ENCODE measurements at regions not wholly inside any gene's neighbourhood (a gene's known extent, or its start where the extent isn't known, plus 50 kb on each side); places are given as distances from the start of the nearest gene placed in this dataset.

DNA sequence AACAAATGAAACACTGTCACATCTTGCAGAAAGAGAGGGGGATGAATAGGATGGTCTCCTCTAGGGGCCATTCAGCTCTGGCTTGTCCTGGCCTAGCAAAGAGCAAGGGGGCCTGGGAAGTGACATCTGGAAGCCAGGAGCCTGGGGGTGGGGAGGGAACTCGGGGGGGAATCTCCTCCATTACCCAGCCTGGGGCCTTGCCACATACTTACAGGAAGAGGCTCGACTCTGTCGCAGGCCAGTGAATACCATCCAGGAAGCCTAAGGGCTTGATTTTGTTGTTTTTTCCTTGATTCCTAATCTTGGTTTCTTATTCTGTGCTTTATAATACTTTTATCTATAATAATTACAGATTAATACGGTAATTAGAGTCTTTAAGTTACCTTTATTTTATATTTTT is 797.5 kb upstream of the ID2 start:
- peaks cover 2% of the 10 kb centered on the region for H3K27me3 Mint-ChIP-seq
- DNase-seq (no peak), ATAC-seq (ENCODE audit: low read depth) (no peak)
- no peaks in the 10 kb centered on the region for H3K4me1 Mint-ChIP-seq
- ChIA-PET CTCF (no interaction called here), POLR2A (no interaction called here)
- no peaks in the 10 kb centered on the region for H3K36me3 Mint-ChIP-seq (ENCODE audit: low read depth)
- no peaks in the 10 kb centered on the region for H3K9me3 Mint-ChIP-seq
- TF ChIP-seq CTCF (IDR thresholded peaks at IDR 0.05) = no peak
- no peak overlapping the region for H3K4me3 Mint-ChIP-seq
- no peak overlapping the region for H3K27ac Mint-ChIP-seq
- intact Hi-C loops (cut with micrococcal nuclease) = no loop called here

DNA sequence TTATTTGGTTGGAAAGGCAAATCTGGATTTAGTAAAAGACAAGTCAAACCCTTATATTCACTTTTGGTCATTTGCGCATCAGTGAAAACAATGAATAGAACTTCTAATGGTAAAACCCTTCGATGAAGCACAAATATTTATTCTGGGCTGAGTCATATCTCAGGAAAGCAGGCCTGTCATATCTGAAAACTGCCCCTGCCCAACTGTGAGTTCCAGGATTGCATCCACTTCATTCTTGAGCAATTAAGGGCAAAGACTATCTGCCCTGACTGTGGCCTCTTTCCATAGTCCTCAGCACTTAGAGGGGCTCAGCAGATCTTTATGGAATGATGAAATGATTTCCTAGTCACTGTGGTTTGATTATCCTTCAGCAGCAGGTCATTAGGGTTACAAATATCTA is 795.2 kb upstream of the ID2 start:
- H3K36me3 Mint-ChIP-seq (ENCODE audit: low read depth) = no peaks in the 10 kb centered on the region
- H3K27me3 Mint-ChIP-seq = no peaks in the 10 kb centered on the region
- no peaks in the 10 kb centered on the region for H3K4me1 Mint-ChIP-seq
- intact Hi-C loops (cut with micrococcal nuclease) = no loop called here
- no peak for TF ChIP-seq CTCF (IDR thresholded peaks at IDR 0.05)
- H3K4me3 Mint-ChIP-seq = no peak overlapping the region
- H3K27ac Mint-ChIP-seq = no peak overlapping the region
- ATAC-seq (ENCODE audit: low read depth) (no peak), DNase-seq (no peak)
- ChIA-PET CTCF (no interaction called here), POLR2A (no interaction called here)
- H3K9me3 Mint-ChIP-seq = no peaks in the 10 kb centered on the region

GRCh38 chr2:7887441-7887840 is 794.4 kb upstream of the ID2 start:
- intact Hi-C loops (cut with micrococcal nuclease) = no loop called here
- ATAC-seq (ENCODE audit: low read depth) (no peak), DNase-seq (no peak)
- Mint-ChIP-seq H3K9me3 (no peaks in the 10 kb centered on the region), H3K27me3 (no peaks in the 10 kb centered on the region), H3K4me3 (no peak overlapping the region), H3K4me1 (no peaks in the 10 kb centered on the region), H3K27ac (no peak overlapping the region), H3K36me3 (ENCODE audit: low read depth) (no peaks in the 10 kb centered on the region)
- ChIA-PET POLR2A (no interaction called here), CTCF (no interaction called here)
- TF ChIP-seq CTCF (IDR thresholded peaks at IDR 0.05) = no peak

- Mint-ChIP-seq H3K4me3 (no peak overlapping the region), H3K27ac (no peak overlapping the region), H3K9me3 (no peaks in the 10 kb centered on the region), H3K36me3 (ENCODE audit: low read depth) (no peaks in the 10 kb centered on the region), H3K27me3 (peaks cover 2% of the 10 kb centered on the region), H3K4me1 (no peaks in the 10 kb centered on the region)
- no peak for TF ChIP-seq CTCF (IDR thresholded peaks at IDR 0.05)
- CTCF ChIA-PET = no interaction called here
- no peak for DNase-seq
- intact Hi-C loops (cut with micrococcal nuclease) = no loop called here
- POLR2A ChIA-PET = no interaction called here
- no peak for ATAC-seq (ENCODE audit: low read depth)
These were observed 793.0 kb upstream of the ID2 start for GRCh38 chr2:7888876-7889275.

- no peak for TF ChIP-seq CTCF (IDR thresholded peaks at IDR 0.05)
- ChIA-PET POLR2A (no interaction called here), CTCF (no interaction called here)
- ATAC-seq (ENCODE audit: low read depth) (no peak), DNase-seq (no peak)
- Mint-ChIP-seq H3K9me3 (no peaks in the 10 kb centered on the region), H3K27ac (no peak overlapping the region), H3K4me1 (no peaks in the 10 kb centered on the region), H3K36me3 (ENCODE audit: low read depth) (no peaks in the 10 kb centered on the region), H3K27me3 (peaks cover 2% of the 10 kb centered on the region), H3K4me3 (no peak overlapping the region)
- intact Hi-C loops (cut with micrococcal nuclease) = no loop called here
These were observed 790.5 kb upstream of the ID2 start for GRCh38 chr2:7891312-7891711.

All from activated B cell treated with CpG ODN at 0.5 μM for 24 hours (primary cell).